ENCODE measurements at regions not wholly inside any gene's neighbourhood (a gene's known extent, or its start where the extent isn't known, plus 50 kb on each side); places are given as distances from the start of the nearest gene placed in this dataset.

DNA sequence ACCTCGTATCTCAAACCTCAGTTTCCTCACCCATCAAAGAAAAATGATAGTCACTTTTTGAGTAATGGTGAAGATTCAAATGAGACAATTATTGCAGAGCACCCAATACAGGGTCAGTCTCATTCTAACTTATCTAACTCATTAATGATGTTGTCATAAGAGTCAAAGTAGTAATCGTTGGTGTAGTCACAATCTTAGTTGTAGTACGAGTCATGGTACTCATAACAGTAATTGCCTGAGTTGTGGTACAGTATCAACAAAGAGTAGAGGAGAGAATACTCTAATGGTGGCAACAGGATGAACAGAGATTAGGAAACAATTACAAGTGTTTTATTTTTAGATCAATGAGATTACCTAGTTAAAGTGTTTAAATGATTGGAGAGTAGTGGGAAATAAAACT, 93.6 kb upstream of the TMTC2 start:
- TF ChIP-seq, protein P1, sequence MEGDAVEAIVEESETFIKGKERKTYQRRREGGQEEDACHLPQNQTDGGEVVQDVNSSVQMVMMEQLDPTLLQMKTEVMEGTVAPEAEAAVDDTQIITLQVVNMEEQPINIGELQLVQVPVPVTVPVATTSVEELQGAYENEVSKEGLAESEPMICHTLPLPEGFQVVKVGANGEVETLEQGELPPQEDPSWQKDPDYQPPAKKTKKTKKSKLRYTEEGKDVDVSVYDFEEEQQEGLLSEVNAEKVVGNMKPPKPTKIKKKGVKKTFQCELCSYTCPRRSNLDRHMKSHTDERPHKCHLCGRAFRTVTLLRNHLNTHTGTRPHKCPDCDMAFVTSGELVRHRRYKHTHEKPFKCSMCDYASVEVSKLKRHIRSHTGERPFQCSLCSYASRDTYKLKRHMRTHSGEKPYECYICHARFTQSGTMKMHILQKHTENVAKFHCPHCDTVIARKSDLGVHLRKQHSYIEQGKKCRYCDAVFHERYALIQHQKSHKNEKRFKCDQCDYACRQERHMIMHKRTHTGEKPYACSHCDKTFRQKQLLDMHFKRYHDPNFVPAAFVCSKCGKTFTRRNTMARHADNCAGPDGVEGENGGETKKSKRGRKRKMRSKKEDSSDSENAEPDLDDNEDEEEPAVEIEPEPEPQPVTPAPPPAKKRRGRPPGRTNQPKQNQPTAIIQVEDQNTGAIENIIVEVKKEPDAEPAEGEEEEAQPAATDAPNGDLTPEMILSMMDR (conservative IDR thresholded peaks at IDR 0.05; ENCODE audit: low read depth in 2 of 2), result no peak
- TF ChIP-seq REST (IDR thresholded peaks at IDR 0.05; ENCODE audit: unreplicated experiment) (no peak), EZH2 (IDR thresholded peaks at IDR 0.05; ENCODE audit: low read depth, unreplicated experiment) (no peak), POLR2AphosphoS5 (IDR thresholded peaks at IDR 0.05; ENCODE audit: low read depth) (no peak), STAT1 (IDR thresholded peaks at IDR 0.05; ENCODE audit: unreplicated experiment) (no peak), NANOG (IDR thresholded peaks at IDR 0.05; ENCODE audit: borderline replicate concordance) (no peak), CREB1 (CRISPR knock-in tag; IDR thresholded peaks at IDR 0.05; ENCODE audit: low read depth) (no peak), ZNF331 (CRISPR knock-in tag; IDR thresholded peaks at IDR 0.05; ENCODE audit: low read depth) (no peak), JUNB (IDR thresholded peaks at IDR 0.05; ENCODE audit: unreplicated experiment) (no peak), EZH2phosphoT487 (IDR thresholded peaks at IDR 0.05; ENCODE audit: unreplicated experiment) (no peak), ZNF114 (CRISPR knock-in tag; IDR thresholded peaks at IDR 0.05) (no peak)
